ENCODE measurements at regions not wholly inside any gene's neighbourhood (a gene's known extent, or its start where the extent isn't known, plus 50 kb on each side); places are given as distances from the start of the nearest gene placed in this dataset.

- TF ChIP-seq EP300 (IDR thresholded peaks at IDR 0.05; ENCODE audit: borderline replicate concordance in 1 of 2, low read depth in 2 of 2, low read length in 2 of 2) (peak in 1 of 2 experiments; percentile 62; a peak in 1 of 3 replicates), SP4 (IDR thresholded peaks at IDR 0.05; ENCODE audit: low read length) (0 out of 2 replicates have a peak, but pooled peaks have one; percentile 70), BCL11A (IDR thresholded peaks at IDR 0.05; ENCODE audit: low read depth in 2 of 2, low read length in 2 of 2) (no peak), ATF3 (IDR thresholded peaks at IDR 0.05; ENCODE audit: insufficient read depth, low read depth, low read length) (0 out of 2 replicates have a peak, but pooled peaks have one; percentile 72), EGR1 (IDR thresholded peaks at IDR 0.05; ENCODE audit: borderline replicate concordance, low read depth, low read length) (peak; percentile 53; the same call in 1 of the 2 replicates), CHD7 (IDR thresholded peaks at IDR 0.05; ENCODE audit: insufficient replicate concordance, low read length) (no peak), TAF1 (IDR thresholded peaks at IDR 0.05; ENCODE audit: low read depth, low read length) (peak; percentile 93), POLR2A (IDR thresholded peaks at IDR 0.05; ENCODE audit: control extremely low read depth in 1 of 2, low read depth in 2 of 2, low read length in 2 of 2) (peak; percentile 67 to 90), MAX (IDR thresholded peaks at IDR 0.05) (peak; percentile 61), KDM1A (IDR thresholded peaks at IDR 0.05; ENCODE audit: borderline replicate concordance, low read length) (no peak)
Measured at GRCh38 chr15:92831655-92832328, 68.3 kb upstream of the CHD2 start (continued).
